A549 (cell line): ENCODE measurements at regions not wholly inside any gene's neighbourhood (a gene's known extent, or its start where the extent isn't known, plus 50 kb on each side); places are given as distances from the start of the nearest gene placed in this dataset.

Experiments used
- CTCF ChIP-seq: fragments of >200 bp; sonication (Bioruptor Twin); formaldehyde crosslinking; IDR thresholded peaks from 3 replicates; pipeline ENCODE4 v1.5.1; 2016
- SMC3 ChIP-seq: fragments of >200 bp; sonication (Bioruptor Twin); formaldehyde crosslinking; IDR thresholded peaks from 3 replicates; pipeline ENCODE4 v1.6.1; 2018; ENCODE audit warnings: inconsistent platforms

DNA sequence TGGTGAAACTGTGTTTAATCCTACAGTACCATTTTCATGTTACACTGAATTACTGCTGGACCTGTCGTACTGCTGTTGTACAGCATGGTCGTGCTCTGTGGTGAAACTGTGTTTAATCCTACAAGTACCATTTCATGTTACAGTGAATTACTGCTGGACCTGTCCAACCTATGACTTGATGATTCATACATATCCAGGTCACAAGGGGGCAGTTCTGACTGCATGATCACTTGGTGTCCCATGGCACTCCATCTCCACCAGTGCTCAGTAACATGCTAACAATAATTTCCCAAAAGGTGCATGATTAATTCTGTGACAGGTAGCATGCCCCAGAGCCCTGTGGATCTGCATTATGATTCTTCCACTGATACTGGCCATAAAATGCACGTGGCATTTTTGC lies 101.6 kb downstream of the ADCYAP1 start:
- no peak for TF ChIP-seq CTCF
- no peak for TF ChIP-seq SMC3
